RPMI8226 (cell line): ENCODE measurements at regions not wholly inside any gene's neighbourhood (a gene's known extent, or its start where the extent isn't known, plus 50 kb on each side); places are given as distances from the start of the nearest gene placed in this dataset.
"Not testable (repeated sequence)": the region's sequence is repeated elsewhere in the genome, so short reads cannot be mapped to it uniquely, and the experiment has no call there.

Experiments used
- DNase-seq: peaks from one replicate; pipeline ENCODE4 v3.0.0-alpha.2; 2015

DNA sequence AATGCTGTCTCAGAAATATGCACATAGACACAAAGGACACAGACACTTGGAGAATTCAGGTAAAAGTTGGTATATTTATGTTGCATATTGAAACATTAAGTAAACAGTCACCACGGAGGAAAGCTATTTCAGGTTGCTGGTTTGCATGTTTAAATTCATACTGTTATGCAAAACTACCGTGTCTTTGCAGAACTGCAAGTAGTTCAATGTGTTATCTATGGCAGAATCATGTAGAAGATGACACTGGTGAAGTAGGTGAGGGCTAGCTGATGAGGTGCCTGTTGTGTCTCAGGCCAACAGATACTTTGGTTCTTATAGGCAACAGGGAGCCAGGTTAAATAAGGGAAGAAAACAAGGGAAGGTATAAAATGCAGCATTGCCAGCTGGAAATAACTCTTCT, 511.3 kb downstream of the DIPK2A start:
- no peak for DNase-seq

DNA sequence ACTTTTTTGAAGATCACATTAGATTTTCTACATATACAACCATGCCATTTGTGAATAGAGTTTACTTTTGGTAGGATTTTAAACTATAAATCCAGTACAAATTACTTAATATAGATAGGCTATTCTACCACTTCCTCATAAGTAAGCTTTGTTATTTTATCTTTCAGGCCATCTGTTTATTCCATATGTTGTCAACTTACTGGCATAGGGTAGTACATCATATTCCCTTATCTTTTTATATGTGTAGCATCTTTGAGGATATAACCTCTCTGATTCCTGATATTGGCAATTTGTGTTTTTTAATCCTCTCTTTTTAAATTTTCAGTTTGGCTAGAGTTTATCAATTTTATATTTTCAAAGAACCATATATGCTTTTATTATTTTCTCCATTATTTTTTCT, 515.4 kb downstream of the DIPK2A start:
- no peak for DNase-seq

DNA sequence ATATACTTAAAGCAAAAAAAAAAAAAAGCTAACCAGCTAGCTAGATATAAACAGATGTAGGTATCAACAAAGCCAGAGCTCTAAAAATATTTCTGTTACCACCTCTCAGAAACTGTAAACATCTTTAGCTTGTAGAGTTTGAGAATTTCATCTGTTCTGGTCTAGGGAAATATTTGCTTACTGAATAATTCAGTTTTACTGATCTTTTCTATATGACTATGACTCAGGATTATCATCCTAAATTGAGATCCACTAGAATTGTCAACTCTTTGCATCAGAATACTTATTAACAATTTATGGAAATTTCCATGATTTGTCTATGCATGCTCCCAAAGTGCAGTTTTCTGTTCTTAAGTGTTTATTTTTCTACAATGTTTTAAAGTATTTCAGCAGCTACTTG, 517.3 kb downstream of the DIPK2A start:
- DNase-seq, result no peak

GRCh38 chr3:144491333-144491732, 519.7 kb downstream of the DIPK2A start:
- no peak for DNase-seq

GRCh38 chr3:144494651-144495050, 523.0 kb downstream of the DIPK2A start:
- not testable (repeated sequence) for DNase-seq

DNA sequence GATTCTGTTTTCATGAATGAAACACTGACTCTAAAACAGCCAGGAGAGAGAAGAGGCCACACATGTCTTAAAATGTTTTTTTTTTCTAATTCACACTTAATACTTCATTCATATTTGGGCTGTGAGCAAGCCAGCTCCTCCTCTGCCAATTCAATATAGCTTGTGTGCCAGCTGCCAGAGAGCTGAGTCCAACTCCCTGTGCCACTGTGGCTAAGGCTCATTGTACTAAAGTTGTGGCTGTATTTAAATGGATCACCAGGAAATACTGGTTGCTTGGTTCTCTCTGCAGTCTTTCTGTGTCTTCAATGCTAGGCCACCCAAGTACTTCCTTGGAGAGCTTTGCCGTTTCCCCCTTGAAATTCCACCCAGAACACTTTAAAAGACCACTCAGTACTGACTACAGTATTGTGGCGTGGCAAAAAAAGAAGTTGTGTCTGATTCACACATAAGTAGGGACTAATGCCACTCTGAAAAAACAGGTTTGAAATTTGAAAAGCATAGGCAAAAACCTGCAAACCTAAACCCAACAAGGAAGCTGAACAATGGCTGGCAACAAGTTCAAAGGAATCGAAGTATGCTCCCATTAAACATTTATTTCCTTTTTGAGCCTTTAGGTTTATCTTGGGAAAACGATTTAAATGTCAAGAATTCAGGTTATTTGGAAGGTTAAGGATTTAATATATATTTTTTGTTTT, 524.7 kb downstream of the DIPK2A start:
- DNase-seq, result no peak

DNA sequence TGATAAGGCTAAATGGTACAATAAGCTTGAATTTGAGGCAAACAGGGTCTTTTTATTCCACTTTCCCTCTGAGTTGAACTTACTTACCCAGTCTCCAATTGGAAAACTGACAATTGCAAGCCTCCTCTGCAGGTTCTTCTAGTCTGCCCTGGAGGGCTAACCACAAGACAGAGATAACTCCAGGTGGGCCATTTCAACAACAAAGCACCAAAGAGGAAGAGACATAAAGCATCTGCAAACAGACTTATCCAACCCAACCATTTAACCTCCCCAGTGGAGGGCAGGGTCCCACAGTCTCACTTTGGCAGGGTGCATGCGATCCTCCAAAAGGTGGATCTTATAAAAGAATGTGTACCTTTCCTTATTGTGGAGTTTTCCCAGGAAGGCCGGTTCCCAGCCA, 525.8 kb downstream of the DIPK2A start:
- DNase-seq, result no peak

GRCh38 chr3:144499001-144499930, 527.6 kb downstream of the DIPK2A start:
- DNase-seq, result no peak

GRCh38 chr3:144501467-144501866, 529.8 kb downstream of the DIPK2A start:
- DNase-seq, result no peak

DNA sequence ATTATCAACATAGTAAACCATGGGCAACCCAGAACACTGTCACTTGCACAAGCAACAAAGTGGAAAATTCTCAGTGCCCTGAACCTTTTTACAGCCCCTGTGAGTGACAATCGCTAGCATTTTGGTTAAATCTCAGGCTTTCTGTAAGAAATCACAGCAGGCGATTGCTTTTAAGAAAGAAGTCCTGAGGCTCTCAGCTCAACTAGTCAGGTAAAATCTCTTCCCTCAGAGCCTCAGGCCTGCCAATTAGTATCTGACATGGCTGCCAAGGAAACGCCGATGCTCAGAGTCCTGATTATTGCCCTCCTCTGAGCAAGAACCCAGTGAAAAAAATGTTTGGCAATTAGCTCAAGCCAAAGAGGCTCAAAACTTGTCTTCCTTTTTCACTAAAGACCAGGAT, 530.8 kb downstream of the DIPK2A start:
- DNase-seq, result no peak

GRCh38 chr3:144506375-144506774, 534.8 kb downstream of the DIPK2A start:
- not testable (repeated sequence) for DNase-seq

DNA sequence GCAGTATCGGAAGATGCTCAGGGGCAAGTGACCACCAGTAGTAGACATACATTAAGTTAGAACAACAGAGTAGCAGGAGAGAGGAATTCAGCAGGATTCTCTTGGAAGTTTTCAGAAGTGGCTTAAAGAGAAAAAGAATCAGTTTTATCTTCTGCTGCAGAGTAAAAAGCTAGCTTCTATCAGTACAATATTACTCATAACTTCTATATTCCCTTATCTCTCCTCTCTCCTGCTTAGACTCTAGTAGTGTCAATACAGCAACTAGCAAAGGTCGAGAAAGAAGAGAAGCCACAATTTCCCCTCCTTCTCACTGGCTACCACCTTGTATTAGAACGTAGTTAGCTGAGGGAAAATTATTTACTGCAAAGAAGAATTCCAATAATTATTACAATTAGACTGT, 539.7 kb downstream of the DIPK2A start:
- DNase-seq, result no peak

GRCh38 chr3:144516026-144516425, 544.4 kb downstream of the DIPK2A start:
- DNase-seq, result no peak

GRCh38 chr3:144516589-144516988, 545.0 kb downstream of the DIPK2A start:
- no peak for DNase-seq

DNA sequence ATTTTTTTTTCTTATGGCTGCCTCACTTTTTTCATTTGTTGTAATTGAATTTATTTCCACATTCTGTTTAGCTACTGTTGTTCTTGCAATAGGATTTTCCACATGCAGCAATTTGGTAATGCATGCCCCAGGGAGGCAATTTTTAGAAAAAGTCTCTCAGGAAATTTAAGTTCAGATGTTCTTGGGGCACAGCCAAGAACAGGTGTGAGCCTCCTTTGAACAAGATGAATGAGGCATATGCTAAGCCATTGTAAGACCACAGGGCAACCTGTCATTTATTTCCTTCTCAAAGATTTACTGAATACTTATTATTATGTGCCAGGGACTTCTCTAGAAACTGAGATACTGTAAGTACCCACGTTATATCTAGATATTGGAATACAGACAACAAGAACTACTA, 549.5 kb downstream of the DIPK2A start:
- no peak for DNase-seq

GRCh38 chr3:144522456-144522855, 550.8 kb downstream of the DIPK2A start:
- no peak for DNase-seq

DNA sequence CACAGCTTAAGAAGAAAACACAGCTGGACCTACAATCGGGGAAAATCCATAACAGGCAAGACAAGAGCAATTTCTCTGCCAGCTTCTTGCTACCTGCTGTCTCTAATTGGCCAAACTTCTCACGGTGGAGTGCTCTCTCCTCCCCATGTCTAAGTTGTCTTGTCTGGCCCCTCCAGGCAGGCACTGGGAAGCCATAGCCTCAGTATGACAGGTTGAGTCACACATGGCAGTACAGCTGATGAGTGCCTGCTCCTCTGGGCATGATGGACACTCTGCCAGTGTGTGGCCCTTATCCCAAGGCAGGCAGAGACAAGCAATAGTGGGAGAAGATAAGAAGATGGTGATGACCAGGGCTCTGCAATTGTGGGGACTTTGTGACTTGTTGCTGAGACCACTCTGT, 551.8 kb downstream of the DIPK2A start:
- DNase-seq, result no peak

- DNase-seq, result no peak
Measured at GRCh38 chr3:144524531-144524930, 552.9 kb downstream of the DIPK2A start.

DNA sequence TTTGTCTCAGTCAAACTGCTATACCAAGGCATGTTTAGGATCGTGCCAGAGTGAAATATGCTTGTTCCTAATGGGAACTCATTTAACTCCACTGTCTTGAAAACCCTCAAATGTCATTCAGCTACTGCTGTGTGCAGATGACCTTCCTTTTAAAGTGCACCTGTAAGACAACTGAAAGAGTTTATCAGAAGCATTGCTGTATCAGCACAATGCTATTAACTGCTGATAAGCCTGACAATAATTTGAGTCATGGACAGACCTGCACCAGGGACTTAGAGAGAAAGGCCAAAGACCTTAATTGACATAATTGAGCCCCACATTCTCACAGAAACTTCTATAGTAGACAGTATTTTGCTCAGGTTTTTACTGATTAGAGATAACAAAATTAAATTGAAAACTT, 557.9 kb downstream of the DIPK2A start:
- no peak for DNase-seq

GRCh38 chr3:144544871-144545270, 573.2 kb downstream of the DIPK2A start:
- DNase-seq, result no peak

DNA sequence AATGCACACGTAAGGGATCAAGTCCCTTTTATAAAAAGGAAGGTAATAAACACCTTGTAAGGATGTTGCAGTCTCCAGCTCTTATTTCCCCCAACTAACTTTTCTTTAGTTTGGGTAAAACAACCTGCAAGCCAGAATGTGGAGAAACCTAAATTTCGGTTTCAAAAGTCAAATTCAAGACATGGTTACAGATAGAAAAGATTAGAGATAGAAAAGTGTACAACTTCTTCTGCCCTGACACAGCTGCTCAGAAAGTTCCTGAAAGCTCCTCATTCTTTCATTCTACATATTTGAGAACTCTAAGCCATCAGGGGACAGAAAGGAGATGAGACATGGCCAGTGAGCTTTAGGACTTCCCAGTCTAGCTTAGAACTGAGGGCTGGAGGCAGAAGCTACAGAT, 574.9 kb downstream of the DIPK2A start:
- DNase-seq, result no peak

- DNase-seq, result no peak
Measured at GRCh38 chr3:144548346-144548745, 576.7 kb downstream of the DIPK2A start.

DNA sequence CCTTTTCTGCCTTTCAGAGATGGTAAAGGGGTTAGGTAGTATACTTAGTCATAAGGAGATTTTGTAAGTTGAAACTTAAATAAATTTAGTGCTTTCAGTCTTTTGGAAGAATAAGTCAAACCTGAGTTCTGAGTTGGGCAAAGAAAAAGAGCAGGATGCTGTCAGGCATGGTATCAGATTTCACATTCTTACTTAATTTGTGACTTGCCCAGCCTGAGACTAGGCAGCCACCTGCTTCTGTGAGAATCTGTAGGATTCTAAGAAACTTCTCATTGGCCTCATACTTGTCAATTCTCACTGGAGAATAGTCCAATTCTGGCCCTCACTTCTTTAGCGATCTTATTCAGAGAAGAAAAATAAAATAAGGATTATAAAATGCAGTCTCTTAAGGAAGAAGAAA, 577.5 kb downstream of the DIPK2A start:
- DNase-seq, result no peak

DNA sequence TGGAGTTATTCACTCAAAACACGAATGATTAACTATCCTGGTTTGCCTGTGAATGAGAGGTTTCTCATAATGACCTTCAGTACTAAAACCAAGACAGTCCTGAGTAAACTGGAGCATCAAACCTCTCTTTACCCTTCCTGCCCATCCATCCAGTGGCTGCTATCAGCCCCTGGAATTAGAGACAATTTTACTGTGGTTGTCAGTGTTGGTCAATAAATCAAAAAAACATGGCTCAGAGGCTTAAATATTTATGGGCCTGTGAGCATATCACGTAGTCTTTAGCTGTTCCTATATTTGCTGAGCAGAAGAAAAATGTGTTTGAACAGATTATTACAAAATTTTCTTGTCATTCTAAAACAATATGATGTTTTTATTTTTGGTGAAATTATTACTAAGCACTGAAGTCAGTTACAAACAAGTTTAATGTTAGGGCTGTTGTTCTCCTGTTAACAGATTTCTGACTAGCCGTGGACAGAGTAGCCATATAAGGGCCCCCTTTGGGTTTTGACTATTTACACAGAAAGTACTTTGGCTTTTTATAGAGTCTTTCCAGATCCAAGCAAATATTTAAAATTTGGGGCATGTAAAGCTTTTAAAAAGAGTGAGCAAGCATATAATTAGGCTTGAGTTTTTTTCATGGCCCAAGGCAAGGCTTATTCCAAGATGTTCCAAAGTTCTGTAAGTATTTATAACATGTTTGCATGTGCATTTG, 580.9 kb downstream of the DIPK2A start:
- DNase-seq, result no peak
